GM18499 (cell line): ENCODE measurements at regions not wholly inside any gene's neighbourhood (a gene's known extent, or its start where the extent isn't known, plus 50 kb on each side); places are given as distances from the start of the nearest gene placed in this dataset.

Experiments used
- ATAC-seq: cut with Tn5 transposase; IDR thresholded peaks from one replicate; pipeline ENCODE4 v1.9.1; 2021; ENCODE audit warnings: moderate number of reproducible peaks; ENCODE audit not compliant: insufficient read depth, unreplicated experiment

DNA sequence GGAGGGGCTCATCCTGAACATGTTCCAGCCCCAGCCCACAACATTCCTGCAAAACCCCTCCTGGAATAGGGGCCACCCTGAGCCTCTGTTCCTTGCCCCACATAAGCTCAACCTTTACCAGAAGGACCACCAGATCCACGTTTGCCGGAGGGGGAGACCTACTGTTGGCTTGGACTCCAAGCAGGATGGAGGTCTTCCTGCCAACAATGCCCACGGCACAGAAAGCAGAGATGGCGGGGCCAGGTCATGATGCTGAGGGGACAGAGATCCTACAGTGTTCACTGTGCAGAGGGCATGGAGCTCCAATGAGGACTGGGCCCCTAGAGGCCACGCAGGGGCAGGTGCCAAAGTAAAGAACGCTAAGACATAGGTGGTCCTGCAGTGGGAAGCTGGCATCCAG, 98.5 kb upstream of the RAB6C start:
- ATAC-seq: no peak

DNA sequence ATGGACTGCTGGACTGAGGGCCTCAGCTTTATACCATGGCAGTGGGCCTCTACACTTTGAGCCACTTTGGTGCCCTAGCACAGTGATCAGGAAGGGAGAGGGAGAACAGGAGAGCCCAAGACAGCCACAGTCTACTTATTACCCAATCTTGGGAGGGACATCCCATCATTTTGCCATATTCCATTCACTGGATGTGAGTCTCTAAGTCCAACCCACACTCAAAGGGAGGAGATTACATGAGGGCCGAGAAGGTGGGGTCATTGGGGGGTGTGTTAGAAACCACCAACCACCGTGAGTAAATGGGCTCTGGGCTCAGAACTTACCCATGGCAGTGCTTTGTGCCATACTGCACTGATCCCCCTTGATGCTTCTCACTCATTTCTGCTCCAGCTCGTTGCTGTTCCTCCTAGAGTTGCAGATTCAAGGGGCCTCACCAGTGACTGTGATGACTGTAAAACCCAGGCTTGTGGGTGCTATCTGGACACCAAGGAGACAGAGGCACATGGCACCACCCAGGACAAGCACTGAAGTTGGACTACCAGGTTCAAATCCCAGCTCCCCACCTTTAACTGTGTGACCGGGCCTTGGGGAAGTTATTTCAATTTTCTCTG, 97.6 kb upstream of the RAB6C start:
- no peak for ATAC-seq

DNA sequence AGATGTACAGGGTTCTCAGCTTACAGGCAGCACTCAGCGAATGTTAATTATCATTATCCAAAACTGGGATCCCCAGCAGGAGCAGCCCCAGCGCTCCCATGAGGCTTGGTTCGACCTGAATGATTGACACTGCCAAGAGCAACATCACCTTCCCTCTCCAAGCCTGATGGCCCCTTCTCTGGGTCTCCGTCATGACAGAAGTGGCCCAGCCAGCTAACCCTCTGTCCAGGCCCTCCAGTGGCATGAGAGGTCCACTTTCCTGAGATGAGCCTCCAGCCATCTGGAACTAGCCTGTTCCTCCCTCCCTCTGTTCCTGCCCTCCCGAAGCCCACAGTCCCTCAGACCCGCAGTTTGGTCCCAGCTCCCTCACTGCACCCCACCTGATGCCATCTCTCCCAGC, 97.0 kb upstream of the RAB6C start:
- no peak for ATAC-seq

DNA sequence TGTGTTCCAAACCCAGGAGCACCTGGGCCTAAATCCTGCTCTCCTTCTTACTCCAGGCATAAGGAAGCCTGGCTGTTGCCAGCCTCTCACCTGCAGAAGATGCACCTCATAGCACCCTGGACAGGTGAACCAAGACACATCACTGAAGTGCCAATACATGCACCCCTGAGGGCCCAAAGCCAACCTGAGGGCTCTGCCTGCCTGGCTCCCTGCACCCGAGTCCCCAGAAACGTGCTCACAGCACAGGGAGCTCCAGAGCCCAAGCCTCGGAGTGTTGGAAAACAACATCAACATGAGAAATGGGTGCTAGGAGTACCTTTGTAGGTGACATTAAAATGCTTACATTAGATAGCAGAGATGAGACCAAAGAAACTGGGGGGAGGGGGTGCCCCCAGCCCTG, 96.3 kb upstream of the RAB6C start:
- no peak for ATAC-seq

DNA sequence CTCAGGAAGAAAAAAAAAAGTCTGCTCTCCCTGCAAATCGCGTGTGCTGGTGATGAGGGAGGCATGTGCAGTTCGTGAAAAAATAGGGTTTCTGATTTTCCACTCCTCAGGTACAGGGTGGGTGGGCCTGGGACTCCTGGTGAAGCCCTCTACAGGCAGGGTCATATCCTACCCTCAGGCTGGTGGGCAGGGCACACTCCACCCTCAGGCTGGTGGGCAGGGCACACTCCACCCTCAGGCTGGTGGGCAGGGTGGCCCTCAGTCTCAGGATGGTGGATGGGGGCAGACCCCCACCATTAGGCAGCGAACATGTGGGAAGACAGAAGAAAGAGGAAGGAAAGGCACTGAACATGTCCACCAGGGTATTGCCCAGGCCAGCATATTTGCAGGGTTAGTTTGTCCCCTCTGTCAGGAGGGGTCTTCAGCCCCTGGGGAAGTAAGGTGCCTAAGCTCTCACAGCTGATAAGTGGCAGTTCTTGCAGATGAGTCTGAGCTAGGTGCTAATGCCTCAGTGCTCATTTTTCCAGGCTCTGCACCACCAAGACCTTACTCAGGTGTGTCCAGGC, 95.2 kb upstream of the RAB6C start:
- ATAC-seq: no peak

DNA sequence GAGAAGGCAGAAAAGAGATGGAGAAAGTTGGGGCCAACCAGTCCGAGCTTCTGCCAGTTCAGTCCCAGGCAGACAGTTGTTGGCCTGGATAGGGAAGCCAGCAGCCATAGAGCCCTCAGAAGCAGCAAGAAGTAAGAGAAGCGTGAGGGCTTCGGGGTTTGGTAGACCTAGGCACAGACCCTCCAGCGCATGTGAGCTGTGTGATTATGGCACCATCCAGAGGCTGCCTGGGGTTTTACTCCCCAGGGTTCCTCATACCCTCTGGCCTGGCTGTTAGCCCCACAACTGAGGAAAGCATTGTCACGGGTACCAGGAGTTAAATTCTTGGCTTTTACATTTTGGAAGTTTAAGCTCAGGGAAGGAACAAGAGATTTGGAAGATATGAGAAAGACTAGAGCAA, 93.7 kb upstream of the RAB6C start:
- no peak for ATAC-seq

DNA sequence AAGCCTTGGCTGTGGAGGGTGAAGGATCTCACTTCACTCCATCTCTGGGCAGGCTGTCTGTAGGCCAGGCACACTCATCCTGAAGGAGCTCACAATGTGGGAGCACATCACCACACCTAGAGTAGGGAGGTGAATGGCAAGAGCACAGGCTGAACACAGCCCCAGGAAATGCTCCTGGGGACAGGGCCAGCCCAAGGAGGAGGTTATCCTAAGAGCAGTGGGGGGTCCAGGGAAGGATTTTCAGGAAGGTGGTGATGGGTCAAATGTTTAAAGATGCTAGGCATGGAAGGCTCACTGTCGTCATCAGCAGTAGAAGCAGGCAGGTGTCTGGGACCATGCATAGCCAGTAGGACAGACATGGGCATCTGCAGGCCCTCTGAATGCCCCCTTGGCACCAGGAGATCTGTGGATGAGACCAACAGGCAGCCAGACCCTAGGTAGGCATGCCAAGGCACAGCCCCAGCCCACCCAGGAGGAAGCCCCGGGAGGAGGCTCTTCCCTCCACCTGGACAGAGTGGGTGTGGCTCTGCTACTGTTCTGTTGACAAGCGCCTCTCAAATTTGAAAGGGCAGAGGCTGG, 91.7 kb upstream of the RAB6C start:
- ATAC-seq: no peak

DNA sequence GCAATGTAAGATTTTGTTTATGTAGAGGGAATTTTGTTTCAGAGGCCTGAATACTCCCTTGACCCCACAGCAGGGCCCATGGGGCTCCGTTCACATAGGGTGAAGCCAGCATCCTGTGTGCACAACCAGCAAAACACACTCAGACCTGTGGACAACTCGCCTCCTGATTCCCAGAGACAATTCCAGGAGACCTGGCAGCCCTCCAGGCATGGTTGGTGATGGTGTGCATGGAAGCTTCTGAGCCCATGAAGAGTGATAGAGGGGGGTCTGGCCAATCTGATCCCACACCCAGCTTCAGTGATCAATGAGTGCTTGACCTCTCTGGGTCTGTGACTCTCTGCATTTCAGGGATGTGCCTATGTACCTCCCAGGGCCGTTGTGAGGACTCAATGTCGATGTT, 91.0 kb upstream of the RAB6C start:
- ATAC-seq: no peak

DNA sequence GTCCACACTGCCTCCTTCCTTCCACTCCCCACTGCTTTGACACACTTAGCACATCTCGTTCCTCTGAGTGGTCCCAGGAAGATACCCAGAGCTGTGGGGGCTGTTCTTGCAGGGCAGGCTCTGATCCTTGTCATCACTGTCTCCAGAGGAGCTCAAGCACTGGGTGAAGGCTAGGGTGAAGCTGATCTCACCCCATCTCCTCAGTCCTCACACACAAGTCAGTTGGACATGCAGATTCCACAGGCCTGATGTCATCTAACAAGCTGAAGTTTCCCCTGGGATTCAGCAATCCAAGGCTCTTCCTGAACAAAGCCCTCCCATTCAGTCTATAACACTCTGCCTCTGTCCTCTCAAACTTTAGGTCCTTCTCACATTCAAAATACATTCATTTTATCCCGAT, 90.6 kb upstream of the RAB6C start:
- ATAC-seq: no peak

DNA sequence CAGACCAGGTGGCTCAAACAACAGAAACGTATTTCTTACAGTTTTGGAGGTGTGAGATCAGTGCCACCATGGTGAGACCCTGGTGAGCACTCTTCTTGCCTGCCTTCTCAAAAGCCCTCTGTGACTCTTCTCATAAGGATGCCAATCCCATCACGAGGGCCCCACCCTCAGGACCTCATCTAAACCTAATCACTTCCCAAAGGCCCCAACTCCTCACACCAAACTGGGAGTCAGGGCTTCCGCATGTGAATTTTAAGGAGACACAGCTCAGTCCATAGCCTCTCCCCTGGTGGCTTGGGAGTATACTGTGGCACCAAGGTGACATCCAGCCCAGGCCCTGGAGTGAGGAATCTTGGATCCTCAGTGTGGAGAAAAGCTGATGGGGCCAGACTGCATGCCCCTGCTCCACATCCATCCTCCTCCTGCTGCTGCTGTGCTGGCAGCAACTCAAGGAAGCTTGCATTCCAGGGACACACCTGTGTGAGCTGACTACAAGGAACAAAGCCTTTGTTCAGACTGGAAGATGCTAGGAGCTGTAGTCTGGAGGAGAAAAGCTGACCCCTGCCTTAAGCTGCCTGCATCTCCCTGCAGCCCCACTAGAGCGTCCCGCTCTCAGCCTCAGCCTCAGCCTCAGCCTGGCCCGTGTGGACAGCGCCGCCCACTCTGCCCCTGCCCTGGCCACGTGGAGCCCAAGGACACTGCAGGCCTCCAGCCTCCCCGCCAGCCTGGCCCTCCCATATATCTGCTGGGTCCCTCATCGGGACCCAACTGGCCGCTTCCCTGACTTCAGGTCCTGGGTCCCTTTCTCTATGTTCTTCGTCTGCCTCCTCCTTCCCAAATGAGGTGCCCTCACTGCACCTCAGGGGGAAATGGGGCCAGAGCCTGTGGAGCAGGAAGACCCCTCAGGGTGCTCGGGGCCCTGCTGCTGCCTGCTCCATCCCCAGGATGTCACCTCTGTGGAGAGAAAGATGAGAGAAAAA, 87.8 kb upstream of the RAB6C start:
- no peak for ATAC-seq

DNA sequence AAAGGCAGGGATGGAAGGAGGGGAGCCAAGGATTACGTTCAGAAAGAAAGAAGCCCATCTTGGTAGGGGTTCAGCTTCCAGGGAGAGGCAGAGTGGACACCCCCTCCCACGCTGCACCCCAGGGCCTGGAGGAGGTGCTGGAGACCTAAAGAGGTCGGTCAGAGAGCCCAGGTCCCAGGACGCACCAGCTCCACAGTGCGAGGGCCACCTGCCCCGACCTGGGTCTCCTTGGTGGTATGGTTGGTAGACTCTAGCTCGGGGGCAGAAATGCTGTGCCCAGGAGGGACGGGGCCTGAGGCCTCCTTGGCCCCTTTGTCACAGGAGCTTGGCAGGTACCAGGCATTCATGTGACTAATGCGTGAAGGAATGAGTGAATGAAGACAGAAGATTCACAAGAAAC, 87.1 kb upstream of the RAB6C start:
- ATAC-seq: no peak

DNA sequence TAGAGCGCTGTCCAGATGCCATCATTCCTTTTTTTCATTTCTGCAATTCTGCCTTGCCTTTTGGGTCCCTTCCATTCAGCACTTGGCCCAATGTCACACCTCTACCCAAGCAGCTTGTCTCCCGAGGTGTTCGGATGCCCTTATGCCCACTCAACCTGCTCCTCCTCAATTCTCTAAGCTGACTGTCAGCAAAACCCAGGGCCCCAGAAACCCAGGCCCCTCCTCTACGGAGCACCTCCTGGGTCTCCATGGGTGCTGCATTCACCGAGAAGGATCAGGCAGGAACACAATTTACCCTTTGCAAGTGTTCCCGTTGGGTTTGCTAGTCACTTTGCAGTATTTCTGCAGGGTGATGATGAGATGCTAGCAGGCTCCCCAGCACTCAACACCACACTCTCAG, 86.7 kb upstream of the RAB6C start:
- ATAC-seq: no peak

DNA sequence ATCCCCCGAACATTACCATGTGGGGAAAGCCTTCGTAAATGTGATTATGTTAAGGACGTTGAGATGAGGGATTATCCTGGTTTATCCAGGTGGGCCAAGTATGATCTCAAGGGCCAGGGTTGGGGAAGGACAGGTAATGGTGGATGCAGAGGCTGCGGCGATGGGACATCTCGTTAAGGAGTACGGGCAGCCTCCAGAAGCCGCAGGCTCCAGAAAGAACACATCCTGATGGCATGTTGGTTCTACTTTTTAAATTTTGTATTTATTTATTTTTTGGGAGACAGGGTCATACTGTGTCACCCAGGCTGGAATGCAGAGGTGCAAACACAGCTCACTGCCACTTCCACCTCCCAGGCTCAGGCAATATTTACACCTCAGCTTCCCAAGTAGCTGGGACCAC, 86.2 kb upstream of the RAB6C start:
- ATAC-seq: no peak

DNA sequence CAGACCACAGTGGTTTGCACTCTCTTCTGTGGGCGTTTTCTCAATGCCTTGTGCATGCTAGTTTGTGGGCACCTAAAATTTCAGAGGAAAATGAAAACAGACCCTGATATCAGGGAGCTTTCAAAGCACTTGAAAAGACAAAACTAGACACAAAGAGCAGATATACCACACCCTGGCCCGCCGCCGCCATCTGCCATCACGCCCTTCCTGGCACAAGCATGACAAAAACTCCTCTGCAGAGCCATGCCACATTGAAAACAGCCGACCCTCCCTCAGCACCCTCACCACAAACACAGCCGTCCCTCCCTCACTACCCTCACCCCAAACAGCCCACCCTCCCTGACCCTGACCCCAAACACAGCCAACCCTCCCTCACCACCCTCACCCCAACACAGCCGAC, 84.8 kb upstream of the RAB6C start:
- no peak for ATAC-seq

DNA sequence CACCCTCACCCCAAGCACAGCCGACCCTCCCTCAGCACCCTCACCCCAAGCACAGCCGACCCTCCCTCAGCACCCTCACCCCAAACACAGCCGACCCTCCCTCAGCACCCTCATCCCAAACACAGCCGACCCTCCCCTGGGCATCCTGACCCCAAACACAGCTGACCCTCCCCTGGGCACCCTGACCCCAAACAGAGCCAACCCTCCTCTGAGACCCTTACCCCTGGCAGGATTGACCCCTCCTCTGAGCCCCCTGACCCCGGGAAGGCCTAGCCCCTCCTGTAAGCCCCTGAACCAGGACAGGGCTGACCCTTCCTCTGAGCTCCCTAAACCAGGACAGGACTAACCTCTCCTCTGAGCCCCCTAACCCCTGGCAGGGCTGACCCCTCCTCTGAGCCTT, 84.4 kb upstream of the RAB6C start:
- no peak for ATAC-seq

DNA sequence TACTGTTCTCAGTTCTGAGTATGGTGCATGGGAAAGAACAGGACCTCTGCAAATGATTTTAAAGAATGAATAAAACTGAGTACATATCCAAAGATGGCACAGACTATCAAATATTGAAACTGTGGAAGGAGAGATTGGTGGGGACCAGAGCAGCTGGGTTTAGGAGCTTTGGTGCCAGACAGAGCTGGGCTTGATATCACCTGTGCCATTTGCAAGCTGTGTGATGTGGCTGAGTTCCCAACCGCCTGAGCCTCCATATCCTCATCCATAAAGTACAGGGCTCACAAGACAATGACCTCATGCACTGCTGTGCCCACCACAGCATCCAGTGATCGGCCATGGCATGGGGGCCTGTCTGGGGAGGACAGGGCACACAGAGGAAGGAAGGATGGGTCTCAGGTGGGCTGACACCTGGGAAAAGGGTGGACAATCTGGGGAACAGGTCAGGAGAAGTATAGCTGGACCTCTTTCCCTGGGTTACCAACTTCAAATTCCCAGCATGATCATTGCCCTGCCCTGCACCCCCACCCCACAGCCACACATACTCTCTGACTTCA, 83.9 kb upstream of the RAB6C start:
- no peak for ATAC-seq

DNA sequence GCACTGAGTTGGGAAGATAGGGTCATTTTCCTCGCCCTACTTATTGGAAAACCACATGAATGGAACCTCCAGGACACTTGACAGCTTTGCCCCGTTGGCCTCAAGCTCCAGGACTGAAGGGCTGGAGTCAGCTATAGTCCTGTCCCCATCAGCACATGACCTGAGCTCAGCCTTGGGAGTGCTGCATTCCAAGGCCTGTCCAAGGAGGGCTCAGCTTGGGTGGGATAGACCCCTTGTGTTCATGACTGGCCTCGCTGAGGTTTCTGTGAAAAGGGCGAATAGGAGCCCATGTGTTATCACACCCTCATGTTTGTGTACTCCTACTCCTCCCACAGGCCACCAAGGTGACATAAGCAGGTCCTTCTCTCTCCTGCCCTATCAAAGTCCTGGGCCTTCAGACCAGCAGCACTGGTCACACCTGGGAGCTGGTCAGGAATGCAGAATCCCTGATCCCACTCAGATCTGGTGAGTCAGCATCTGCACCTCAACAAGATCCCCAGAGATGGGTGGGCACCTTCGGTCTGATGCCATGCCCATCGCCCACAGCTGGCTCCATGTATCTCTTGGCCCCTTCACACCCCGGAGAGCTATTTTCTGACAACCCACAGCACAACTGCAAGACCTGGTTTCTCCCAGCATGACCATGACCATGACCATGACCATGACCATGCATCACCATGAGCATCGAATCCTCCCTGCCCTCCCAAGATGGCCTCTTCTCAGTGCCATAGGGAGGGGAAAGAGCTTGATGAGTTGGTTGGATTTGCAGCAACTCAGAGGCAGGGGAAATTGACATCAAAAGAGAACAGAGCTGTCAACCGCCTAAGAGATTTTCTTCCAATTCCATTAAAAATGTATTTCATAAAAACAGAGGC, 83.0 kb upstream of the RAB6C start:
- ATAC-seq: no peak

DNA sequence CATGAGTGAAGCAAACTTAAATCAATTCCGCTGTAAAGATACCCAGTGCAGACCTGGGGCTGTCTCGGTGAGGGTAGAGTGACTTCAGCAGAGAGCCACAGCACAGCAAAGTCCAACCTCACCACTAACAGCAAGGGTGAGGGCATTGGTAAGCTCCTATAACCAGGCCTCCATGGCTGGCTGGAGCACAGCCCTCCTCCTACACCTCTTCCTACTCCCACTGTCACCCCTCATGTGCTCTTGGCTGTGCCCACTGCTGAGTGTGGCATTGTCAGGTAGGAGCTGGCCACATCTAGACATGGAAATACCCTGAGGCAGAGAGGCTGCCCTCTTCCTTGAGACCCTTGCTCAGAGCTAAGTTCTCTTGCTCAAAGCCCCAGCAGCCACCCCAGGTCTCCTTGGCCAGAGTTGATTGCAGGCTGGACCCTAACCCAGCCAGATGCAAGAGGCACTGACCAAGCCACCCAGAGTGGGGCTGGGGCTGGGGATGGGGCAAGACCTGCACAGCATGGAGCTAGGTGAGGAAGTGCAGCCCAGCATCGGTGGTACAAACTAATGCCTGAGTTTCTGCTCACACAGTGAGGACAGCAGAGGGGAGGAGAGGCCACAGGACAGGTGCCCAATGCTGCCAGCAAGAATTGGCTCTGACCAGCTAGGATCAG, 77.6 kb upstream of the RAB6C start:
- no peak for ATAC-seq

DNA sequence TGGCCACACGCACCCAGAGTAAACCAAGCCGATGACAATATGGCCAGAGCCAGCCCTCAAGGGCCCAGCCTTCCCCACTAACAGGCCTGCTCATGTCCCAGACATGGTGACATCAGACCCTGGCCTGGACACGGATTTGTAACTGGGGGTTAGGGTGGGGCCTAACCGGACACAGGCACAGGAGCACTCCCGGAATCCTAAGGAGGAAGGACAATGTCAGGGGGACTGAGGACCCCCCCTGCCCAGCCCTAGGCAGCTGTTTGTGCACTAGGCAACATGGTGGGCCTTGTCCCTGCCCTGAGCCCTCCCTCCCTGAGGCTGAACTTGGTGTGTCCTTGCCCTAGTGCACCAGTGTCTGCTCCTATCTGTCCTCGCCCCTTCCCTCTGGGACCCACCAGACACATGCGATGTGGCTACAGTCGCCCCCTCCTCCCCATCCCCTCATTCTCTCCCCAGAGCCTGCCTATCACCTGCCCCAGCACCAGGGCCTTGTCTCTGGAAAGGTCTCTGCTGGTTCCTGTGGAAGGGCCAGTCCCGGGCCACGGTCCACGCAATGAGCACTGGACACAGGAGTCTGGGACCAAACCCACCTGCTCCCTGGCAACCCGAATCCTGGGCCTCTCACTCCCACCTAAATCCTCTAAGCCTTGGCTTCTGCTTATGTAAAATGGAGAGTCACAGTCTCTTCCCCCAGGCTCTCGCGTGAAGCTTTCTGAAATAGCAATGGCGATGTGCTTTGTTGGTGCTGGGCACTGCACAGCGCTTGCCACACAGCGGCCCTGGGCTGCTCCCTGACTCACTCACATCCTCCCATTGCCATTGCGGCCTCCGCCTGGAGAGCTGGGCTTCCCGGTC, 76.5 kb upstream of the RAB6C start:
- no peak for ATAC-seq
